Uterus (tissue), 2 donors: ENCODE measurements at regions not wholly inside any gene's neighbourhood (a gene's known extent, or its start where the extent isn't known, plus 50 kb on each side); places are given as distances from the start of the nearest gene placed in this dataset.

Experiments
- POLR2A ChIP-seq, 2 donors: fragments of 450-650 bp; IDR thresholded peaks; one replicate each; pipeline ENCODE4 v1.6.1; 2016; ENCODE audit warnings: antibody characterized with exemption in 2 of 2, mild to moderate bottlenecking in 1 of 2, moderate library complexity in 1 of 2
- TF ChIP-seq, protein P1 (sequence below), 4 experiments: fragments of 200-600 bp in 2 of 4; fragments of 450-650 bp in 2 of 4; sonication (generic) in 2 of 4; IDR thresholded peaks; one replicate each; pipeline ENCODE4 v1.5.1; 2016 to 2019; ENCODE audit warnings: antibody characterized with exemption in 4 of 4, mild to moderate bottlenecking in 2 of 4, moderate library complexity in 1 of 4

- TF ChIP-seq, protein P1, sequence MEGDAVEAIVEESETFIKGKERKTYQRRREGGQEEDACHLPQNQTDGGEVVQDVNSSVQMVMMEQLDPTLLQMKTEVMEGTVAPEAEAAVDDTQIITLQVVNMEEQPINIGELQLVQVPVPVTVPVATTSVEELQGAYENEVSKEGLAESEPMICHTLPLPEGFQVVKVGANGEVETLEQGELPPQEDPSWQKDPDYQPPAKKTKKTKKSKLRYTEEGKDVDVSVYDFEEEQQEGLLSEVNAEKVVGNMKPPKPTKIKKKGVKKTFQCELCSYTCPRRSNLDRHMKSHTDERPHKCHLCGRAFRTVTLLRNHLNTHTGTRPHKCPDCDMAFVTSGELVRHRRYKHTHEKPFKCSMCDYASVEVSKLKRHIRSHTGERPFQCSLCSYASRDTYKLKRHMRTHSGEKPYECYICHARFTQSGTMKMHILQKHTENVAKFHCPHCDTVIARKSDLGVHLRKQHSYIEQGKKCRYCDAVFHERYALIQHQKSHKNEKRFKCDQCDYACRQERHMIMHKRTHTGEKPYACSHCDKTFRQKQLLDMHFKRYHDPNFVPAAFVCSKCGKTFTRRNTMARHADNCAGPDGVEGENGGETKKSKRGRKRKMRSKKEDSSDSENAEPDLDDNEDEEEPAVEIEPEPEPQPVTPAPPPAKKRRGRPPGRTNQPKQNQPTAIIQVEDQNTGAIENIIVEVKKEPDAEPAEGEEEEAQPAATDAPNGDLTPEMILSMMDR (IDR thresholded peaks at IDR 0.05): peak; percentile 28 to 50 (median 32)
- TF ChIP-seq POLR2A (IDR thresholded peaks at IDR 0.05): no peak
Observed at GRCh38 chr5:86679529-86679928, 61.8 kb downstream of the COX7C start.
